ENCODE measurements at regions not wholly inside any gene's neighbourhood (a gene's known extent, or its start where the extent isn't known, plus 50 kb on each side); places are given as distances from the start of the nearest gene placed in this dataset.
"Not testable (repeated sequence)": the region's sequence is repeated elsewhere in the genome, so short reads cannot be mapped to it uniquely, and the experiment has no call there.

DNA sequence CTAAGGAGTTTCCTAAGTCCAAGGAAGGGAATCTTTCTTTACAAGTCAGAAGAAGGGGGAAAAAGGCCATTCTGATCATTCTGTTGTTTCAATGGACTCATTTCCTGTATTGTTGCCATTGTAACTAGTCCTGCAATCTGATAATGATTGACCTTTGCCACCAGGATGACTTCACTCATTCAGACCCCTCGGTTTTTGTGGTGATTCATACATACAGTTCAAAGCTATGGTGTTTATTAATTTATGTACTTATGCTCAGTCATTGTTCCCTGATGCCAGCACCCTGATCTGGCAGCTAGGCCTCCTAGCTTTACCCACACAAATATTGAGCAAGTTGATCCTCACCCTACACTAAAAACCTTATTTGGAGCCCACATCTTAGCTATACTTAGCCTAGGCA is 57.6 kb upstream of the ZNF519 start:
- DNase-seq (ENCODE audit: low spot score) (no peak), ATAC-seq (no peak)
- Mint-ChIP-seq H3K36me3 (peaks cover 38% of the 10 kb centered on the region), H3K27ac (no peak overlapping the region), H3K9me3 (peaks cover 61% of the 10 kb centered on the region), H3K4me3 (no peak overlapping the region), H3K27me3 (ENCODE audit: low read depth) (peaks cover 3% of the 10 kb centered on the region; the same call in 1 of the 2 replicates), H3K4me1 (no peaks in the 10 kb centered on the region)
- ChIA-PET CTCF (no interaction called here), POLR2A (no interaction called here)
- TF ChIP-seq ZNF219 (CRISPR knock-in tag; IDR thresholded peaks at IDR 0.05; ENCODE audit: borderline replicate concordance) (no peak), NR3C1 (CRISPR knock-in tag; conservative IDR thresholded peaks at IDR 0.05; ENCODE audit: low read depth) (no peak), ZNF423 (CRISPR knock-in tag; IDR thresholded peaks at IDR 0.05) (no peak), CREB1 (CRISPR knock-in tag; IDR thresholded peaks at IDR 0.05) (no peak), SMAD3 (CRISPR knock-in tag; IDR thresholded peaks at IDR 0.05; ENCODE audit: borderline replicate concordance) (no peak), CREM (CRISPR knock-in tag; IDR thresholded peaks at IDR 0.05) (no peak), JUN (CRISPR knock-in tag; IDR thresholded peaks at IDR 0.05) (no peak), HMGA2 (CRISPR knock-in tag; IDR thresholded peaks at IDR 0.05) (no peak), NFATC4 (CRISPR knock-in tag; IDR thresholded peaks at IDR 0.05) (no peak), FOXK1 (CRISPR knock-in tag; IDR thresholded peaks at IDR 0.05) (no peak)
- TF ChIP-seq, protein P1, sequence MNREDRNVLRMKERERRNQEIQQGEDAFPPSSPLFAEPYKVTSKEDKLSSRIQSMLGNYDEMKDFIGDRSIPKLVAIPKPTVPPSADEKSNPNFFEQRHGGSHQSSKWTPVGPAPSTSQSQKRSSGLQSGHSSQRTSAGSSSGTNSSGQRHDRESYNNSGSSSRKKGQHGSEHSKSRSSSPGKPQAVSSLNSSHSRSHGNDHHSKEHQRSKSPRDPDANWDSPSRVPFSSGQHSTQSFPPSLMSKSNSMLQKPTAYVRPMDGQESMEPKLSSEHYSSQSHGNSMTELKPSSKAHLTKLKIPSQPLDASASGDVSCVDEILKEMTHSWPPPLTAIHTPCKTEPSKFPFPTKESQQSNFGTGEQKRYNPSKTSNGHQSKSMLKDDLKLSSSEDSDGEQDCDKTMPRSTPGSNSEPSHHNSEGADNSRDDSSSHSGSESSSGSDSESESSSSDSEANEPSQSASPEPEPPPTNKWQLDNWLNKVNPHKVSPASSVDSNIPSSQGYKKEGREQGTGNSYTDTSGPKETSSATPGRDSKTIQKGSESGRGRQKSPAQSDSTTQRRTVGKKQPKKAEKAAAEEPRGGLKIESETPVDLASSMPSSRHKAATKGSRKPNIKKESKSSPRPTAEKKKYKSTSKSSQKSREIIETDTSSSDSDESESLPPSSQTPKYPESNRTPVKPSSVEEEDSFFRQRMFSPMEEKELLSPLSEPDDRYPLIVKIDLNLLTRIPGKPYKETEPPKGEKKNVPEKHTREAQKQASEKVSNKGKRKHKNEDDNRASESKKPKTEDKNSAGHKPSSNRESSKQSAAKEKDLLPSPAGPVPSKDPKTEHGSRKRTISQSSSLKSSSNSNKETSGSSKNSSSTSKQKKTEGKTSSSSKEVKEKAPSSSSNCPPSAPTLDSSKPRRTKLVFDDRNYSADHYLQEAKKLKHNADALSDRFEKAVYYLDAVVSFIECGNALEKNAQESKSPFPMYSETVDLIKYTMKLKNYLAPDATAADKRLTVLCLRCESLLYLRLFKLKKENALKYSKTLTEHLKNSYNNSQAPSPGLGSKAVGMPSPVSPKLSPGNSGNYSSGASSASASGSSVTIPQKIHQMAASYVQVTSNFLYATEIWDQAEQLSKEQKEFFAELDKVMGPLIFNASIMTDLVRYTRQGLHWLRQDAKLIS (CRISPR knock-in tag; IDR thresholded peaks at IDR 0.05; ENCODE audit: borderline replicate concordance), result no peak
- TF ChIP-seq, protein P2, sequence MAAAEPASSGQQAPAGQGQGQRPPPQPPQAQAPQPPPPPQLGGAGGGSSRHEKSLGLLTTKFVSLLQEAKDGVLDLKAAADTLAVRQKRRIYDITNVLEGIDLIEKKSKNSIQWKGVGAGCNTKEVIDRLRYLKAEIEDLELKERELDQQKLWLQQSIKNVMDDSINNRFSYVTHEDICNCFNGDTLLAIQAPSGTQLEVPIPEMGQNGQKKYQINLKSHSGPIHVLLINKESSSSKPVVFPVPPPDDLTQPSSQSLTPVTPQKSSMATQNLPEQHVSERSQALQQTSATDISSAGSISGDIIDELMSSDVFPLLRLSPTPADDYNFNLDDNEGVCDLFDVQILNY (CRISPR knock-in tag; IDR thresholded peaks at IDR 0.05), result no peak
- TF ChIP-seq, protein P3, sequence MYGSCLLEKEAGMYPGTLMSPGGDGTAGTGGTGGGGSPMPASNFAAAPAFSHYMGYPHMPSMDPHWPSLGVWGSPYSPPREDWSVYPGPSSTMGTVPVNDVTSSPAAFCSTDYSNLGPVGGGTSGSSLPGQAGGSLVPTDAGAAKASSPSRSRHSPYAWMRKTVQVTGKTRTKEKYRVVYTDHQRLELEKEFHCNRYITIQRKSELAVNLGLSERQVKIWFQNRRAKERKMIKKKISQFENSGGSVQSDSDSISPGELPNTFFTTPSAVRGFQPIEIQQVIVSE (CRISPR knock-in tag; IDR thresholded peaks at IDR 0.05; ENCODE audit: borderline replicate concordance), result no peak
- TF ChIP-seq, protein P4, sequence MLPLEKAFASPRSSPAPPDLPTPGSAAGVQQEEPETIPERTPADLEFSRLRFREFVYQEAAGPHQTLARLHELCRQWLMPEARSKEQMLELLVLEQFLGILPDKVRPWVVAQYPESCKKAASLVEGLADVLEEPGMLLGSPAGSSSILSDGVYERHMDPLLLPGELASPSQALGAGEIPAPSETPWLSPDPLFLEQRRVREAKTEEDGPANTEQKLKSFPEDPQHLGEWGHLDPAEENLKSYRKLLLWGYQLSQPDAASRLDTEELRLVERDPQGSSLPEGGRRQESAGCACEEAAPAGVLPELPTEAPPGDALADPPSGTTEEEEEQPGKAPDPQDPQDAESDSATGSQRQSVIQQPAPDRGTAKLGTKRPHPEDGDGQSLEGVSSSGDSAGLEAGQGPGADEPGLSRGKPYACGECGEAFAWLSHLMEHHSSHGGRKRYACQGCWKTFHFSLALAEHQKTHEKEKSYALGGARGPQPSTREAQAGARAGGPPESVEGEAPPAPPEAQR (CRISPR knock-in tag; IDR thresholded peaks at IDR 0.05), result no peak
- TF ChIP-seq, protein P5, sequence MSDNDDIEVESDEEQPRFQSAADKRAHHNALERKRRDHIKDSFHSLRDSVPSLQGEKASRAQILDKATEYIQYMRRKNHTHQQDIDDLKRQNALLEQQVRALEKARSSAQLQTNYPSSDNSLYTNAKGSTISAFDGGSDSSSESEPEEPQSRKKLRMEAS (CRISPR knock-in tag; IDR thresholded peaks at IDR 0.05), result no peak
- TF ChIP-seq, protein P6, sequence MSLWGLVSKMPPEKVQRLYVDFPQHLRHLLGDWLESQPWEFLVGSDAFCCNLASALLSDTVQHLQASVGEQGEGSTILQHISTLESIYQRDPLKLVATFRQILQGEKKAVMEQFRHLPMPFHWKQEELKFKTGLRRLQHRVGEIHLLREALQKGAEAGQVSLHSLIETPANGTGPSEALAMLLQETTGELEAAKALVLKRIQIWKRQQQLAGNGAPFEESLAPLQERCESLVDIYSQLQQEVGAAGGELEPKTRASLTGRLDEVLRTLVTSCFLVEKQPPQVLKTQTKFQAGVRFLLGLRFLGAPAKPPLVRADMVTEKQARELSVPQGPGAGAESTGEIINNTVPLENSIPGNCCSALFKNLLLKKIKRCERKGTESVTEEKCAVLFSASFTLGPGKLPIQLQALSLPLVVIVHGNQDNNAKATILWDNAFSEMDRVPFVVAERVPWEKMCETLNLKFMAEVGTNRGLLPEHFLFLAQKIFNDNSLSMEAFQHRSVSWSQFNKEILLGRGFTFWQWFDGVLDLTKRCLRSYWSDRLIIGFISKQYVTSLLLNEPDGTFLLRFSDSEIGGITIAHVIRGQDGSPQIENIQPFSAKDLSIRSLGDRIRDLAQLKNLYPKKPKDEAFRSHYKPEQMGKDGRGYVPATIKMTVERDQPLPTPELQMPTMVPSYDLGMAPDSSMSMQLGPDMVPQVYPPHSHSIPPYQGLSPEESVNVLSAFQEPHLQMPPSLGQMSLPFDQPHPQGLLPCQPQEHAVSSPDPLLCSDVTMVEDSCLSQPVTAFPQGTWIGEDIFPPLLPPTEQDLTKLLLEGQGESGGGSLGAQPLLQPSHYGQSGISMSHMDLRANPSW (CRISPR knock-in tag; conservative IDR thresholded peaks at IDR 0.05; ENCODE audit: low read depth), result no peak
- TF ChIP-seq, protein P7, sequence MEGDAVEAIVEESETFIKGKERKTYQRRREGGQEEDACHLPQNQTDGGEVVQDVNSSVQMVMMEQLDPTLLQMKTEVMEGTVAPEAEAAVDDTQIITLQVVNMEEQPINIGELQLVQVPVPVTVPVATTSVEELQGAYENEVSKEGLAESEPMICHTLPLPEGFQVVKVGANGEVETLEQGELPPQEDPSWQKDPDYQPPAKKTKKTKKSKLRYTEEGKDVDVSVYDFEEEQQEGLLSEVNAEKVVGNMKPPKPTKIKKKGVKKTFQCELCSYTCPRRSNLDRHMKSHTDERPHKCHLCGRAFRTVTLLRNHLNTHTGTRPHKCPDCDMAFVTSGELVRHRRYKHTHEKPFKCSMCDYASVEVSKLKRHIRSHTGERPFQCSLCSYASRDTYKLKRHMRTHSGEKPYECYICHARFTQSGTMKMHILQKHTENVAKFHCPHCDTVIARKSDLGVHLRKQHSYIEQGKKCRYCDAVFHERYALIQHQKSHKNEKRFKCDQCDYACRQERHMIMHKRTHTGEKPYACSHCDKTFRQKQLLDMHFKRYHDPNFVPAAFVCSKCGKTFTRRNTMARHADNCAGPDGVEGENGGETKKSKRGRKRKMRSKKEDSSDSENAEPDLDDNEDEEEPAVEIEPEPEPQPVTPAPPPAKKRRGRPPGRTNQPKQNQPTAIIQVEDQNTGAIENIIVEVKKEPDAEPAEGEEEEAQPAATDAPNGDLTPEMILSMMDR (IDR thresholded peaks at IDR 0.05), result no peak

DNA sequence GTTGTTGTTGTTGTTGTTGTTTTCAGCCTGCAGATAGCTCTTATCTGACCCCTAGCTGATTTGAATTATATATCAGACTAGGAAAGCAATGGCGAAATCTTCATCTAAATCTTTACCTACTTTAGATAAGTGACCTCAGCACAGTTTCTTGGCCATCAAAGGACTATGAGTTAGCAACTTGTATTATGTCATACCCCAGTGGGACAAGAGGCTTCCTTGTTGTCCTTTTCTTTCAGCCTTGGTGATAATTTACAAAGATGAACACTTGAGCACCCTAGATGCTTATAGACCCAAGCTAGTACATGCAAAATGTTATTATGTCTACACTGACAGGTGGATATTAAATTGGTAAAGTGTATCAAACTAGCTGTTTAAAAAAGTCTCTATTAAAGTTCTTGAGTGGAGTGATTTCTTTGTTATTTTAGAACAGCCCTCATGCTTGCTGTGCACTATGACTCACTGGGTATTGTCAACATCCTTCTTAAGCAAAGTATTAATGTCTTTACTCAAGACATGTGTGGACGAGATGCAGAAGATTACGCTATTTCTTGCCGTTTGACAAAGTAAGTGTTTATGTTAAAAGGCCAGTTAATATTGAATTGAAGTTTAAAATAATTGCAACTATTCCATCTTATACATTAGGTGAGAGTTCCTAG is 56.6 kb upstream of the ZNF519 start:
- CTCF ChIA-PET; H3K27me3 Mint-ChIP-seq (ENCODE audit: low read depth); H3K4me3 Mint-ChIP-seq; H3K4me1 Mint-ChIP-seq; ATAC-seq; DNase-seq (ENCODE audit: low spot score); H3K27ac Mint-ChIP-seq; POLR2A ChIA-PET: not testable (repeated sequence)
- Mint-ChIP-seq H3K9me3 (peaks cover 62% of the 10 kb centered on the region), H3K36me3 (peaks cover 38% of the 10 kb centered on the region)
